HepG2 (cell line): ENCODE measurements at regions not wholly inside any gene's neighbourhood (a gene's known extent, or its start where the extent isn't known, plus 50 kb on each side); places are given as distances from the start of the nearest gene placed in this dataset.

Experiments
- GRHL1 ChIP-seq: sonication (generic); formaldehyde crosslinking; conservative IDR thresholded peaks from 2 replicates; pipeline ENCODE4 v1.8.0; 2022; ENCODE audit warnings: missing genetic modification reagents
- IRF9 ChIP-seq: sonication (generic); formaldehyde crosslinking; IDR thresholded peaks from 2 replicates; pipeline ENCODE4 v1.8.0; 2022; ENCODE audit warnings: missing genetic modification reagents, mild to moderate bottlenecking, borderline replicate concordance
- MAX ChIP-seq: IDR thresholded peaks from 2 replicates; pipeline ENCODE4 v1.6.1; 2012; ENCODE audit warnings: inconsistent platforms
- TAF1 ChIP-seq: sonication (generic); formaldehyde crosslinking; IDR thresholded peaks from 2 replicates; pipeline ENCODE4 v1.4.0; 2020; ENCODE audit warnings: missing genetic modification reagents
- YY1 ChIP-seq: IDR thresholded peaks from 2 replicates; pipeline ENCODE4 v1.6.1; 2011; ENCODE audit warnings: low read length, low read depth, moderate library complexity, mild to moderate bottlenecking; ENCODE audit not compliant: insufficient read depth, insufficient replicate concordance
- ZNF138 ChIP-seq: sonication (generic); formaldehyde crosslinking; IDR thresholded peaks from 2 replicates; pipeline ENCODE4 v1.5.0; 2020; ENCODE audit warnings: mild to moderate bottlenecking, low read depth, missing genetic modification reagents
- ZNF567 ChIP-seq: sonication (generic); formaldehyde crosslinking; IDR thresholded peaks from 2 replicates; pipeline ENCODE4 v1.8.1; 2023; ENCODE audit warnings: mild to moderate bottlenecking, missing genetic modification reagents, borderline replicate concordance

- no peak for TF ChIP-seq TAF1
- no peak for TF ChIP-seq GRHL1 (CRISPR knock-in tag)
- TF ChIP-seq IRF9, result no peak
- no peak for TF ChIP-seq ZNF138 (CRISPR knock-in tag)
- no peak for TF ChIP-seq ZNF567 (CRISPR knock-in tag)
- no peak for TF ChIP-seq YY1
- TF ChIP-seq MAX, result no peak
Observed at GRCh38 chr10:21036757-21037156, 139.6 kb upstream of the NEBL start.
